Raji (cell line): ENCODE measurements at regions not wholly inside any gene's neighbourhood (a gene's known extent, or its start where the extent isn't known, plus 50 kb on each side); places are given as distances from the start of the nearest gene placed in this dataset.

Source experiments
- POLR2A ChIP-seq: IDR thresholded peaks from 2 replicates; pipeline ENCODE4 v1.6.1; 2011; ENCODE audit warnings: low read depth, low read length, control low read depth; ENCODE audit not compliant: insufficient read depth

GRCh38 chr14:101709962-101710931, 51.3 kb upstream of the PPP2R5C start:
- TF ChIP-seq POLR2A: no peak

GRCh38 chr14:101711041-101711856, 50.3 kb upstream of the PPP2R5C start:
- no peak for TF ChIP-seq POLR2A
